Activated effector memory CD4-positive, alpha-beta T cell treated with anti-CD3 and anti-CD28 coated beads, Interleukin-2, amount 50 U/mL, for 16 hours (primary cell): ENCODE measurements at regions not wholly inside any gene's neighbourhood (a gene's known extent, or its start where the extent isn't known, plus 50 kb on each side); places are given as distances from the start of the nearest gene placed in this dataset.
"Not testable (repeated sequence)": the region's sequence is repeated elsewhere in the genome, so short reads cannot be mapped to it uniquely, and the experiment has no call there.

Source experiments
- DNase-seq: peaks from one replicate; pipeline ENCODE4 v3.0.0-alpha.2; 2020

DNA sequence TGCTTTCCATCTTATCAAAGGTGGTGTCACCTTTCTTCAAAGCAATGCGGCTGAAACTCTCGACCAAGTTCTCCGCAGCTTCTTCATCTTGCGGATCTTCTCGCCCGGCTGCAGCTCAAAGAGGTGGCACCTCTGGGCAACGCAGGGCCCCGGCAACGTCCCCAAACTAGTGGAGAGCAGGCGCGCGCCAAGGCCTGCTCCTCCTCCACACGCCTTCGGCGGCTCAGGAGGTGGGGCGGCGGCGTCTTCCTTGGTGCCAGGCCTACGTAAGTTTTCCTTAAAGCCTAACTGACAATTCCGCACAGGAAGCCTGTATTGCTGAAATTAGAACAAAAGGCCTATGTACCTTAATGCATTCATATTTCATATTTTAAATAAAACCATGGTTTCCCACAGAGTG, 112.0 kb downstream of the TMX1 start:
- no peak for DNase-seq

DNA sequence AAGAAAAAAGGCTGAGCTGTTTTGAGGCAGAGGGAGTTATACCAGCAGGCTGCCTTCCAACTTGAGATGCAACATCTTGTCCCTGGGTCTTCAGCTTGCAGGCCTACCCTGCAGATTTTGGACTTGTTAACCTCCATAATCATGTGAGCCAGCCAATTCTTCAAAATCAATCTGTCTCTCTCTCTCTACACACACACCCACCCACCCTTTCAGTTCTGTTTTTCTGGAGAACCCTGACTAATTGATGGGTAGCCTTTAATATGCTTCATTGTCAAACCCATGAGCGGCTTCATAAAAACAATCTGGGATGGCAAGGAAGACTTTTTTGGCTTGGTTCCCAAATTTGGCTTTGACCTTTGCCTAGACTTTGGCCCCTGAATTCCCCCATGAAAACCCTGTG, 113.9 kb downstream of the TMX1 start:
- DNase-seq, result no peak

DNA sequence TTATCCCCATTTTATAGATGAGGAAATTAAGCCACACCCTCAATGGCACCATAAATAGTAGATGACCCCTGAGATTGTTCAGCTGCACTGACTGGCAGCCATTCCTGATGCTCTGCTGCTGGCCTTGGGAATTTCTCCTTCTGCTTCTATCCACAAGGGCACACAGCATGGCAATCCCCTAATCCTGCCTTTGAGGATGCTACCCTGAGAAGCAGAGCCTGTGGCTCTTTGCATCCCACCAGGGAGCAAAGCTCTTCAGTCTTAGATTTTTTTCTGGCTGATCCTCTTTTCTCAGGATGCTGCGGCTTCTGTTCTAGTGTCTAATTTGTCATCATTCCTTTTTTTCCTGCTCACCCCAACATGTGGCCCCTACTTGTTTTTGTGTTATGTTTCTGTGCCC, 114.8 kb downstream of the TMX1 start:
- no peak for DNase-seq

DNA sequence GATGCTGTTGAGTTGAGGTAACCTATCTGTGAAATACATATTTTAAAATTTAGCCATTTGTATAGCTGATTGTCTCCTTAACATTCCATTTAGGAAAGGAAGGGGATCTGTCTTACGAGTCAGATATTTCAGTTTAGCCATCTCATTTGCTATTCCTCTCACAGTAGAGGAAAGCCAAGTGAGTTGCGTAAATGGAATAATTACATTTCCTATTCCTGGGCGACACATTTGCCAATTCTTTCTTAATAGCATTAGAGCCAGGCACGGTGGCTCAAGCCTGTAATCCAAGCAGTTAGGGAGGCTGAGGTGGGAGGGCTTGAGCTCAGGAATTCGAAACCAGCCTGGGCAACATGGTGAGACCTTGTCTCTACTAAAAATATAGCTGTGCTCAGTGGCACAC, 116.3 kb downstream of the TMX1 start:
- DNase-seq, result no peak

DNA sequence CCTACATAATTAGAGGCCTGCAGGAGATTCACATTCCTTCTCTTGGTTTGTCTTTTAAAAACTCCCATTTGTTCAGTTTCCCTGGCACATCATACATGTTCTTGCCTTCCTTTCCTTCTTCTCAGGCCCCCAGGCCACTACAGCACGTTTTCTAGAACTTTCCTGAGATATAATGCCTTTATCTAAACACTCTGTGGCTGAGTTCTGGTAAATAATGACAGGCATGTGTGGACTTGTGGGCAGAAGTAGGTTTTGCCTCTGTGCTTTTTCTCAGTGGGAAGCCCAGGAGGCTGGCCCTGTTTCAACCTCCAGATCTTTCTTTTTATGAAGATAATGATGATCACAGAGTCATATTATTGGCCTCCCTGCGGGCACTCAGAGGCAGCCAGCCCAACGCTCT, 117.2 kb downstream of the TMX1 start:
- no peak for DNase-seq

DNA sequence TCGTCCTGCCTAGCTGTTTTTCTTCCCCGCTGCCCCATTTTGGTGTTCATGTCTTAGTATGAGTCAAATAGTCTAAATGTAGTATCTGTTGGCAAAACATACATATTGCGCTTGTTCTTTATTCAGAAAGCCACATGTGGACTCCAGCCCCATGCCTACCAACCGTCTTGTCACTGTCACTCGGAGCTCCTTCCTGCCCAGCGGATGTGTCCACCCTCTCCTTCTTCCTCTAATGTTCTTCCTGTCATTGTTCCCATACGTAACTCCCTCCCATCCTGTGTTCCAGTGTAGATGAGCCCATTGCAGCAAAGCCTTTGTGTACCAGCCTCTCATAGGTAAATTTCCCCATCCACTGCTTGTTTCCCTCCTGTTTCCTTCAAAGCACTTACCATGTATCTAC, 120.5 kb downstream of the TMX1 start:
- no peak for DNase-seq

DNA sequence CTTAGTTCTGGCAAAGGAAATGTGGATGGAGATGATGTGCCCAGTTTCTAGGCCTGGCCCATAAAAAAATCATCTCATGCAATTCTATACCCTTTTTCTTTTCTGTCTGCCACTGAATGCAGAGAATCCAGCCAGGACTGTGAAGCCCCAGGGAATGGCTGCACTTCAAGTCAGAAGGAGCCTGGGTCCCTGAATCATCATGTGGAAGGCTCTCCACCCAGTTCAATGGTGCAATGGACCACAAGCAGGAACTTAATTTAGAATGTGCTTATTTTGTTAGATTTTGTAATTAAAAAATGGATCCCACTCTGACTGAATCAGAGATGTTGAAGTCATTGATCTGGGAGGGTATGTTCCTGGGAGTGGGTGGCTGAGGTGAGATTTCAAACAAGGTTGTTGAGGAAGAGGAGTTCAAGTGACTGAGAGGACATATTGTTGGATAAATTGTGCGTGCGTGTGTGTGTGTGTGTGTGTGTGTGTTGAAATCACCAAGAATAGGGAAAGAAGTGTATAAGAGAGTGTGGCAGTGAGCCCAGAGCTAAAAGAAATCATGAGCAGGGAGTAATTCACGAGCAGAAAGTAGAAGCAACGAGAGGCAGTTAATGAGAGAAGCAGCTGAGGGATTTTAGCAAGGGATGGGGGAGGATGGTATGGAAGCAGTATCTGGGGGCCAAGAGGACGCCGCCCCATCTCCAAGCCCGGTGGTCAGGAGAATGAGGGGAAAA, 125.4 kb downstream of the TMX1 start:
- no peak for DNase-seq

DNA sequence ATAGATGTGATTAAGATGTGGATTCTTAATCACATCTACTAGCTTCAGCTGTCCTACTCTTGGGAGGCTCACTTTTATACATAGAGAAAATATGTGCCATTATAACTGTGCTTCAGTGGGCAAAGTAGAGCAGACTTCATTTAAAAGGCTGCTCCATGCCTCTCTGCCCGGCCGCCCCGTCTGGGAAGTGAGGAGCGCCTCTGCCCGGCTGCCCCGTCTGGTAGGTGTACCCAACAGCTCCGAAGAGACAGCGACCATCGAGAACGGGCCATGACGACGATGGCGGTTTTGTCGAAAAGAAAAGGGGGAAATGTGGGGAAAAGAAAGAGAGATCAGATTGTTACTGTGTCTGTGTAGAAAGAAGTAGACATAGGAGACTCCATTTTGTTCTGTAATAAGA, 126.4 kb downstream of the TMX1 start:
- not testable (repeated sequence) for DNase-seq

DNA sequence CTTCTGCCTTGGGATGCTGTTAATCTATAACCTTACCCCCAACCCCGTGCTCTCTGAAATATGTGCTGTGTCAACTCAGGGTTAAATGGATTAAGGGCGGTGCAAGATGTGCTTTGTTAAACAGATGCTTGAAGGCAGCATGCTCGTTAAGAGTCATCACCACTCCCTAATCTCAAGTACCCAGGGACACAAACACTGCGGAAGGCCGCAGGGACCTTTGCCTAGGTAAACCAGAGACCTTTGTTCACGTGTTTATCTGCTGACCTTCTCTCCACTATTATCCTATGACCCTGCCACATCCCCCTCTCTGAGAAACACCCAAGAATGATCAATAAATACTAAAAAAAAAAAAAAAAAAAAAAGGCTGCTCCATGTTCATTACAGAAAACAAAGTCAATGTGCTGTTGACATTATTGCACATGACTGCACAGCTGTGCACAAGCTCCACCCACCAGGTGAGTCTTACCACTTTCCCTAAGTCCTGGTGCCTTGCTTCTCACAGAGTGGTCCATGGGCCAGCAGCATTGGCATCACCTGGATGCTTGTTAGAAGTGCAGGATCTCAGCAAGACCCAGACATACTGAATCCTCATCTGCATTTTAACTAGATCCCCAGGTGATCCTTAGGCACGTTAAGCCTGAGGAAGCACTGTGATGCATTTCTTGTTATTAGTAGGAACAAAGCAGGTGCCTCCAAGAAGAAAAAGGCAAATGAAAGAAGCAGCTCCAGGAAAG, 127.0 kb downstream of the TMX1 start:
- DNase-seq, result not testable (repeated sequence)

DNA sequence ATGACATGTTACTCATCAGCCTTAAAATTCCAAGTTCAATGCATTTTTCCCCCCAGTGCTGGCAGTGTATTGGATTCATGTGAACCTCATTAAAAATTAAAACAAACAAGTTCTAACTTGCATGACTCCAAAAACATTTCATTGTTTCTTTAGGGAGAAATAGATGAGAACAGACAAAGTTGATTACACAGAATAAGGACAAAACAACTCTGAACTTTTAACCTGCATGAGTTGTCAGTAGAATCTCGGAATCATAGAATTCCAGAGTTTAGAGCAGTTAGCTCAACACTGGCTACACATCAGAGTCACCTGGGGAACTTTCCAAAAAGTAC, 127.5 kb downstream of the TMX1 start:
- no peak for DNase-seq

DNA sequence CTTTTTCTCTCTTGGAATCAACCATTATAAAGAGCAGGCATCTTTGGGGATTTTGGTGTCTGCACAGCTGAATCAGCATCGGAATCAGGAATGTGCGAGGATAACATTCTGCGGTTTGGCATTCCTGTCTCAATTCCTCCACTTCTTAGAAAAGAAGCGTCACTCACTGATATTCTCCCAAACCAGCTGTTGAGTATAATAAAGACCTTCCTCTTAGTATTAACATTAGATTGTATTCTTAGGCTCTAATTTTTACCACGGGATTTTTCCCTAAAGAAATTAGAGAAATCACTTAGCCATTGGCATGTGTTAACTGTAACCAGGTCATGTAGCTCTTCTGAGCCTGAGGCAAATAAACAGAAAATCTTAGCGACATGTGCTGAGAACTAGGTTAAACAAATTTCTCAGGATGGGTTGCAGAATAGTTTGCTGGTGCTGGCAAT, 128.7 kb downstream of the TMX1 start:
- DNase-seq, result no peak

DNA sequence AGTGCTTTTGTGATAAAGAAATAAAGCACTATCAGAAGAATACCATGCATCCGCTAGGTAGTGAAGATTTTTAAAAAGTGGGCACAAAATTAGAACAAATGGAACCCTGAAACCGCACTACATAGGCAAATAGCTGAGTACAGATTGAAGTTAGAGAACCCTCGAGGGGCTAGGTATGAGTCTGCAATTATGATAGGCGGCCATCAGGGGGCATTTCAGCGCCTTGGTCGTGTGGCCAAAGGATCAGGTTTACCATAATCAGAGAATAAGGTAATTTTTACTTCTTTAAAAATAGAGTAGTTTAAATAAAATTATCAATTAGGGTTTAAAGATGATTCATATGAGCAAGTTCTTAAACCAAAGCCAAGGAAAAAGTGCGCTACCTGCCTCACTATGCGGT, 129.8 kb downstream of the TMX1 start:
- no peak for DNase-seq

DNA sequence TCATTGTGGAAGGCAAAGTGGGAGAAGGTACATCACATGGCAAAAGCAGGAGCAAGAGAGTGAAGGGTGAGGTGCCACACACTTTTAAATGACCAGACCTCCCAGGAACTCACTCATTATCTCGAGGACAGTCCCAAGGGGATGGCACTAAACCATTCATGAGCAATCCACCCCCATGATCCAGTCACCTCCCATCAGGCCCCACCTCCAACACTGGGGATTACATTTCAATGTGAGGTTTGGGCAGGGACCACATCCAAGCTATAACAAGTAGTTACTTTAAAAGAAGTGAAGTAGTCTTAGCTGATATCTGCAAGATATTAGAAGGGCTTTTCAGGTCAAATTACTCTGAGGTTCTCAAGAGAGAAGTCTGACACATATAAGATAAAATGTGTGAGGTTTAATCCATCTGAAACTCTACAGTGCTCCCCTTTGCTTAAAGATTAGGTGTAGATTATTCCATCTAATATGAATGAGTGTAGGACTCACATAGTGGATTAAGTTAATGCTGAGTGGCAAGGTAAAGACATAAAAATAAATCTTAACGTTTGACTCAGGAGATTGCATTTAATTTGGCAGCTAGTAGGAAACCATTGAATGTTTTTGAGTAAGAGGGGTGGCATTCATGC, 130.8 kb downstream of the TMX1 start:
- no peak for DNase-seq

DNA sequence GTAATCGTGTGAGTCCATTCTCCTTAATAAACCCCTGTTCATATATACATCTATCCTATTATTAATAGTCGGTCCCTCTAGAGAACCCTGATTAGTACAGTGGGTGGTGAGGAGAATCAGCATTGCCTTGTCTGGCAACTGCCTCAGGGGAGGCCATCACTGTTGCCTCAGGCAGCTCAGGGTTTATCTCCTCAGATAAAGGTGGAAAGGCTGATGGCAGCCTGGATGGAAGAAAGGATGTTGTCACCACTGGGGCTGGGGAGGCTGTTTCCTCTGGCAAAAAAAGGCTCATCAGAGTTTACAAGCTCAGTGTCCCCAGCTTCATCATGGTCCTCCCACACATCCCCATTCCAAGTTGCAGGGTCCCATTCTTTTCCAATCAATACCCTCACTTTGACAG, 137.1 kb downstream of the TMX1 start:
- DNase-seq, result not testable (repeated sequence)

DNA sequence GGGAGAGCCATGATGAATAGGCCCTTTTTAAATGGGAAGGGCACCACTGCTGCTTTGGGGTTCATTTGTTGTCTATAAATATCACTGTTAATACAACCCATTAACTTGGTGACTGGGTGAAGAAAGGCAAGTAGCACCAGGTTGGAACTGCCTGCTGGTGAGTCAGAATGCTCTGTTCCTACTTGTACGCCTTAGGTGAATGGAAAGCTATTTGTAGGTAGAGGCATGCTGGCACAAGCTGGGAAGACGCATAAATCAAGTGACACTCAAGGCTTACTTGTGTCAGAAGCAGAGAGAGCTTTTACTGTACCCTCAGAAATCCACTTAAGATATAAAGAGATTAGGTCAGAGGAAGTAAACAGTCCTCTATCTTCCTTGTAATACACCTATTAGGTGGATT, 142.5 kb downstream of the TMX1 start:
- DNase-seq, result no peak

DNA sequence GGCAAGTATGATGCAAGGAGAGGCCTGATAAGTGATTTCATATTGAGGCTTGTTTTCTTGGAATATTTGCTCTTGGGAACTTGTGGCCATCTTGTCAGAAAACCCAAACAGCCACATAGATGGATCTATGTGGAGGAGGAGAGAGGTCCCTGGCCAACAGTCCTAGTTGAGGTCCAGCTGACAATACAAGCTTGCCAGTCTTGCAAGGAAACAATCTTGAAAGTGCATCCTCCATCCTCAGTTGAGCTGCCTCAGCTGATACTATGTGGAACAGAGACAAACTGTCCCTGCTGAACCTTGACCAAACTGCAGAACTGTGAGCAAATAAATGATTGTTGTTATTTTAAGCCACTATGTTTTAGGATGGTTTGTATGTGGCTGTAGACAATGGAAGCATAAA, 146.4 kb downstream of the TMX1 start:
- DNase-seq, result no peak

DNA sequence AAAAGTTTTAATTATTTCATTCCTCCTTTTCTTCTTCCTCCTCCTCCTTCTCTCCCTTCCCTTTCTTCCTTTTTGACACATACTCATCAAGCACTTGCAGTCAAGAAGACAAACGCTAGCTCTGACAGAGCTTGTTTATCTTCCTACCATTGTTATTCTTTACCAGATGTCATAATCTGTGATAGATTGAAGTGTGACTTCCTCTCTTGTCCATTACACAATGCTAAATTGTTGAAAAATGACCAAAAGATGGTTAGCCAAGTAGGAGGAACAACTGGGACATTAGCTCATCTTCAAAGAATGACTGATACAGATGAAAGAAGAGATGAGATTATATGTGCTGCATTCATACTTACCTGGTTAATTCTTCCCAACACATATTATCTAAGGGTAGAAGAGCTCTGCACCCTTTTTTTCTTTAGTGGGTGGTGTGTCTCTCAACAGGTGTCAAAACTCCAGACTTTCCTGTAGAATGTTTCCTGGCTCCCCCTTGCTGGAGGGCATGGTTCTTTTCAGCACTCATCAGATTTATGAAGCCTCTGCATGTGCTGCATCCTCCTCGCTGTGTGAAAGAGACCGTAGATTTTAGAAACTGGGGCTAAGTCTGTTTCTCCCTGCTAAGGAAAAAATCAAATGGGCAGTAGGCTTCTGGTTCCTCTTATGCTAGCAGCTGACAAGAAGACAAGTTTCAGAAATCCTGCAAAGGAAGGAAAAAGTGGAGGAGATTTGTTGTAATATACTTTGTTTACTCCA, 147.1 kb downstream of the TMX1 start:
- DNase-seq, result no peak

DNA sequence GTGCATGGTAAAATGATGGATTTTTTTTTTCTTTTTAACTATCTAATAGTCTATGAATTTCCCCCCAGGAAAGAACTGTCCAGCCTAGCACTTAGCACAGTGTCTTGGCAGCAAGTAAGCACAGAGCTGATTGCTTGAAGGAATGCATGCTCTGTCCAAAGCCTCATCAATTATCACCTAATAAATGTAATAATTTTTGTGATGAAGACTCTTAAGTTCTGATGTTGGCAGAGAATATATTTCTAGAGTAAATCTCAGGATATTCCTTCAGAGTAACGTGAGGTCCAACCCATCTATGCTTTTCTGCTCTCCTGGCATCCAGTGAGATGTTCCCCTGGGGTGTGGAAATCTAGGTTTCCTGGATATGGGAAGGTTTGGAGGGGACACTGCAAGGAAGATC, 152.4 kb downstream of the TMX1 start:
- no peak for DNase-seq

DNA sequence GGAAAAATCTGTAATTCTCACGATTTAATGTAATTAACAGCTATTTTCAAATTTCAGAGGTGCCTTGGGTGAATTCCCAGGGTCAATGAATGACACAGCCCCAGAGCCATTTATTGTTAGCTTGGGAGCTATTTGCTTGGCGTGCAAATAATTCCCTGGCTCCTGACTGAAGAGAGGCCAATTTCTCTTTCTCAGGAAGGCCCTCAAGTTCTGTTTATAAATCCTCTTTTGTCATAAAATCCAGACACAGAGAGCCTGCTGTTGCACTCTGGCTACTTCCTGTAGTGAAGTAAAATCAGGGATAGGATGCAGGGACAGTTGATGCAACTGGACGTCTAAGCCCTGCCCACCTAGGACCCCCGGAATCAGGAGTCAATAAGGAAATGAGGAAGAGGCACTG, 154.3 kb downstream of the TMX1 start:
- no peak for DNase-seq

DNA sequence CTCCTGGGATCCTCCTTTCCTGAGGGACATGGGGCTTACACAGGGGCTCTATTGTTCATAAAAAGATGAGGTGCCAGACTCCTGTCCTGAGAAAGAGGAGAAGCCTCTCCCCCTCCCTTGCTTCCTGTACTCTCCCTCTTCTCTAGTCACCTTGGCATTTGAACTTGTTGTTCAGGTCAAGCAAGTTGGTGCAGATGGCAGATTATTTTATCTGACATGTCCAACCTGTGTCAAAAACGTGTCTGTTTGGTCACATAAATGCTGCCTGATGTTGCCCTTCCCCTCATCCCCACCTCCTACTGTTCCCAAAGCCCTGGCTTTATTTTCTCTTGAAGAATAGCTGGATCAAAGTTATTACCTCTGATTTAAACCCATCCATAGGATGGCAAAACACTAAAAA, 154.8 kb downstream of the TMX1 start:
- no peak for DNase-seq

DNA sequence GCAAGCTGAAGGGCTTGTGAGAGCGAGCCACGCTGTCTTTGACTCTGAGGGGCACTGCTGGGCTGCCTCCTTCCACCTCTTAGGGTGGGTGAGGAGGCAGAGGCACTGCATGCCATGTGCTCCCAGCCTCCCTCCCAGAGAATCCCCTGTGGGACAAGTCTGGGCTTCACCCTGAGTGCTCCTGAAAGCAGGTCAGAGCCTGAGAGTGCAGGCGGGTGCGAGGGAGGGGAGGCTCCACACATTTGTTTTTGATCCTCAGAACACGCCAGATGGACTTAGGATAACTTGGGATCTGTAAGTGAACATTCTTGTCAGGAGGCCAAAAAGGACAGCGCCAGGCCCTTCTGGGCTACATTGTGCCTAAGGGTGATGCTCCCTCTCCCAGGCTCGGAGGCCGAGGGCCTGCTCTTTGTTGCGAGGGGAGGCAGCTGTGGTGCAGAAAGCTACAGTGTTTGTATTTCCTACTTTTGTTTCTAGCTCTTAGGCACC, 155.4 kb downstream of the TMX1 start:
- DNase-seq, result no peak

DNA sequence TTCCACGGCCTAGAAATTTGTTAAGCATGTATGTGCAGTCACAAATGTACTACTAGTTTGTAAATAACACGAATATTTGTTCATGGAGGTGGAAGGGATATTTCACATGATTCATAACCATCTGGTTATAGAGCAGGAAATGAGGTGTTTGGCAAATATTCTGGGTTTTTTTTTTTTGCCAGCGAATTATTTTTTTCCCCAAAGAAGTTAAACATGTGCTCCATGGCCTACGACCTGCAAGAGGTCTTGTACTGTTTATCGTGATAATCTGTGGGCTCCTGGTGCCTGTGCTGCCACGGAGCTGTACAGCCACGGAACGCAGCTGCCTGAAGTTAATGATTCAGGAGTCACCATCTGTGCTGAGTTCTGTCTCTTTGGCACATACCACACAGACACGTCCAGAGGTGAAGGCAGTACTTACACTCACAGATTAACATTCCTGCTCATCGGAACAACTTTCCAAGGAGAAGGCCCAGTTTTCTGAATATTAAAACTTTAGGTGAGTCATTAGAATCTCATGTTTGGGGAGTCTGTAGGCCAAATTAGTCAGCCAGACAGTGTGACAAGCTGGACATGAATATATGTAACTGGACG, 156.3 kb downstream of the TMX1 start:
- DNase-seq, result no peak

DNA sequence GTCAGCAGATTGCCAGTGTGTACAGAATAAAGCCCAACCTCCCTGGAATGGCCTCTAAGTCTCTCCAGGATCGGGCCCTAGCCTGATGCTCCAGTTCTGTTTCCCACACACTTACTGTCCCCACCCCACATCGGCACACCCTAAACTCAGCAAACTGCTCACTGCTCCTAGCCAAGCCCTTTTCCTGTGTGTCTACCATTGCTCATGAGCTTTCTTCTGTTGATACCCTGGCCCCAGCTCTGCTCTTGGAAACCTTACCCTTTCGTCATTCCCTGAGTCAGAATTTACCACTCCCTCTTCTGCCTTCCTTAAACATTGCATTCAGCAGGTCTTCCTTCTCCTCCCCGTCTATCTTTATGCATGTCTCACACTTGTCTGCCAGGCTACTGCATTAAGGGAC, 158.9 kb downstream of the TMX1 start:
- no peak for DNase-seq
